ENCODE measurements at regions not wholly inside any gene's neighbourhood (a gene's known extent, or its start where the extent isn't known, plus 50 kb on each side); places are given as distances from the start of the nearest gene placed in this dataset.

- no peak for ATAC-seq
- TF ChIP-seq RARB (CRISPR knock-in tag; IDR thresholded peaks at IDR 0.05) (no peak), SNAI2 (CRISPR knock-in tag; IDR thresholded peaks at IDR 0.05) (no peak), POU6F1 (CRISPR knock-in tag; IDR thresholded peaks at IDR 0.05; ENCODE audit: borderline replicate concordance, low read depth) (no peak), CREB5 (CRISPR knock-in tag; IDR thresholded peaks at IDR 0.05; ENCODE audit: low read depth) (no peak), ISL1 (CRISPR knock-in tag; IDR thresholded peaks at IDR 0.05) (no peak), ZNF565 (CRISPR knock-in tag; conservative IDR thresholded peaks at IDR 0.05; ENCODE audit: low read depth) (no peak), CSRNP3 (CRISPR knock-in tag; IDR thresholded peaks at IDR 0.05) (no peak), CSDC2 (CRISPR knock-in tag; IDR thresholded peaks at IDR 0.05) (no peak), OSR1 (CRISPR knock-in tag; IDR thresholded peaks at IDR 0.05) (no peak), ESRRG (CRISPR knock-in tag; IDR thresholded peaks at IDR 0.05) (no peak), ZNF8 (CRISPR knock-in tag; IDR thresholded peaks at IDR 0.05) (no peak)
These were observed 75.6 kb upstream of the STAM2 start for GRCh38 chr2:152251211-152251610.

GRCh38 chr2:152251811-152252210 is 76.2 kb upstream of the STAM2 start:
- TF ChIP-seq ISL1 (CRISPR knock-in tag; IDR thresholded peaks at IDR 0.05) (no peak), TOX (CRISPR knock-in tag; IDR thresholded peaks at IDR 0.05; ENCODE audit: borderline replicate concordance) (no peak), POU6F1 (CRISPR knock-in tag; IDR thresholded peaks at IDR 0.05; ENCODE audit: borderline replicate concordance, low read depth) (no peak), BACH2 (CRISPR knock-in tag; IDR thresholded peaks at IDR 0.05; ENCODE audit: borderline replicate concordance) (no peak), PPARA (CRISPR knock-in tag; IDR thresholded peaks at IDR 0.05; ENCODE audit: borderline replicate concordance) (no peak), ZFP3 (CRISPR knock-in tag; IDR thresholded peaks at IDR 0.05) (no peak), CREB5 (CRISPR knock-in tag; IDR thresholded peaks at IDR 0.05; ENCODE audit: low read depth) (no peak), ZC3H10 (CRISPR knock-in tag; IDR thresholded peaks at IDR 0.05) (no peak), TSHZ2 (CRISPR knock-in tag; IDR thresholded peaks at IDR 0.05) (no peak), TCF4 (CRISPR knock-in tag; IDR thresholded peaks at IDR 0.05; ENCODE audit: borderline replicate concordance) (no peak), ZNF70 (CRISPR knock-in tag; IDR thresholded peaks at IDR 0.05) (no peak), ARNTL (CRISPR knock-in tag; IDR thresholded peaks at IDR 0.05; ENCODE audit: borderline replicate concordance, low read depth) (no peak), RARB (CRISPR knock-in tag; IDR thresholded peaks at IDR 0.05) (no peak), SNAI2 (CRISPR knock-in tag; IDR thresholded peaks at IDR 0.05) (no peak), CSRNP3 (CRISPR knock-in tag; IDR thresholded peaks at IDR 0.05) (no peak), GLIS3 (CRISPR knock-in tag; IDR thresholded peaks at IDR 0.05) (no peak), ZNF565 (CRISPR knock-in tag; conservative IDR thresholded peaks at IDR 0.05; ENCODE audit: low read depth) (no peak), ESRRG (CRISPR knock-in tag; IDR thresholded peaks at IDR 0.05) (no peak)
- ATAC-seq: no peak

Measured in SK-N-SH treated with all-trans-retinoic acid at 6 μM for 48 hours (cell line).